Prostate gland (tissue), 2 donors: ENCODE measurements at regions not wholly inside any gene's neighbourhood (a gene's known extent, or its start where the extent isn't known, plus 50 kb on each side); places are given as distances from the start of the nearest gene placed in this dataset.

Source experiments
- DNase-seq: peaks from one replicate; pipeline ENCODE4 v3.0.0-alpha.2; 2019; ENCODE audit warnings: low spot score
- H3K27ac ChIP-seq, 2 donors: fragments of 200-600 bp; sonication (generic); 2 replicates each; pipeline ENCODE4 v1.5.1; 2017 to 2019
- H3K27me3 ChIP-seq: fragments of 200-600 bp; sonication (generic); replicated peaks from 2 replicates; pipeline ENCODE4 v1.5.1; 2019; ENCODE audit not compliant: insufficient read depth
- H3K36me3 ChIP-seq, 2 donors: fragments of 200-600 bp; sonication (generic); 1 replicate in 1 of 2; 2 replicates in 1 of 2; pipeline versions ENCODE4 v1.5.1 to v1.8.1; 2017 to 2019
- H3K4me1 ChIP-seq: fragments of 200-600 bp; sonication (generic); replicated peaks from 2 replicates; pipeline ENCODE4 v1.5.1; 2019
- H3K4me3 ChIP-seq, 2 donors: fragments of 200-600 bp; sonication (generic); 2 replicates each; pipeline ENCODE4 v1.5.1; 2017 to 2019
- H3K9me3 ChIP-seq: fragments of 200-600 bp; sonication (generic); 2 replicates; pipeline ENCODE4 v1.5.1; 2017
- POLR2A ChIP-seq: fragments of 450-650 bp; IDR thresholded peaks from one replicate; pipeline ENCODE4 v1.6.1; 2016; ENCODE audit warnings: antibody characterized with exemption, mild to moderate bottlenecking
- POLR2AphosphoS5 ChIP-seq: sonication (generic); formaldehyde crosslinking; IDR thresholded peaks from one replicate; pipeline ENCODE4 v1.6.1; 2017; ENCODE audit warnings: antibody characterized with exemption
- WGBS: methylation state at CpG from one replicate; pipeline ENCODE4 v1.1.5; 2018; 5-methylcytosine and 5-hydroxymethylcytosine counted together
- intact Hi-C: fragments of 100-400 bp; cut with DNase I; formaldehyde crosslinking; loops from one replicate; pipeline ENCODE4 v1.14.2; 2022
- TF ChIP-seq, protein P1 (sequence below), 4 experiments: fragments of 200-600 bp in 2 of 4; fragments of 450-650 bp in 2 of 4; sonication (generic) in 2 of 4; IDR thresholded peaks; 1 replicate in 3 of 4; 2 replicates in 1 of 4; pipeline ENCODE4 v1.5.1; 2016 to 2019; ENCODE audit warnings: antibody characterized with exemption in 4 of 4, mild to moderate bottlenecking in 2 of 4, moderate library complexity in 2 of 4

DNA sequence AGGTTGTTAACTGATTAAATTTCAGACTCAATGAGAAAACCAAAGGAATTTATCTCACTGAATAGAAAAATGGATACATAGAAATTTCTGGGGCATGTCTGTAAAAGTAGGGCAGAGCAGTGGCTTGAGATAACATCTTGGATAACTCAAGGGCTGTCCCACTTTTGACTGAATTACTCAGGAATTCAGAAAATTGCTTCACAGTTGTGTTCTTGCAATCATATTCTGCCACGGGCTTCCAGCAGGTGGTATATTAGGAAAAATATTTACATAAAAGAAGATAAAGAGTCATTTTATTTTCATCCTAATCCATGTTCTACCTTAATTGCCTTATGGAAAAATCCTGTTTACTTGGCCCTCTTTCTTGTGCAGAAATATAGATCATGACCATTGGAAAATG lies 156.4 kb upstream of the AKIRIN2 start:
- H3K27ac ChIP-seq: no peak overlapping the region
- H3K36me3 ChIP-seq: no peaks in the 10 kb centered on the region
- no peaks in the 10 kb centered on the region for H3K4me1 ChIP-seq
- no peaks in the 10 kb centered on the region for H3K27me3 ChIP-seq
- 29% methylated on average over 1 of the region's 1 CpG for WGBS
- TF ChIP-seq, protein P1, sequence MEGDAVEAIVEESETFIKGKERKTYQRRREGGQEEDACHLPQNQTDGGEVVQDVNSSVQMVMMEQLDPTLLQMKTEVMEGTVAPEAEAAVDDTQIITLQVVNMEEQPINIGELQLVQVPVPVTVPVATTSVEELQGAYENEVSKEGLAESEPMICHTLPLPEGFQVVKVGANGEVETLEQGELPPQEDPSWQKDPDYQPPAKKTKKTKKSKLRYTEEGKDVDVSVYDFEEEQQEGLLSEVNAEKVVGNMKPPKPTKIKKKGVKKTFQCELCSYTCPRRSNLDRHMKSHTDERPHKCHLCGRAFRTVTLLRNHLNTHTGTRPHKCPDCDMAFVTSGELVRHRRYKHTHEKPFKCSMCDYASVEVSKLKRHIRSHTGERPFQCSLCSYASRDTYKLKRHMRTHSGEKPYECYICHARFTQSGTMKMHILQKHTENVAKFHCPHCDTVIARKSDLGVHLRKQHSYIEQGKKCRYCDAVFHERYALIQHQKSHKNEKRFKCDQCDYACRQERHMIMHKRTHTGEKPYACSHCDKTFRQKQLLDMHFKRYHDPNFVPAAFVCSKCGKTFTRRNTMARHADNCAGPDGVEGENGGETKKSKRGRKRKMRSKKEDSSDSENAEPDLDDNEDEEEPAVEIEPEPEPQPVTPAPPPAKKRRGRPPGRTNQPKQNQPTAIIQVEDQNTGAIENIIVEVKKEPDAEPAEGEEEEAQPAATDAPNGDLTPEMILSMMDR (IDR thresholded peaks at IDR 0.05): no peak
- TF ChIP-seq POLR2A: no peak
- no peak for TF ChIP-seq POLR2AphosphoS5
- intact Hi-C loops: no loop called here
- no peak overlapping the region for H3K4me3 ChIP-seq
- no peak for DNase-seq
- H3K9me3 ChIP-seq: no peaks in the 10 kb centered on the region

GRCh38 chr6:87851674-87852299 lies 149.8 kb upstream of the AKIRIN2 start:
- Histone ChIP-seq H3K4me1 (no peaks in the 10 kb centered on the region), H3K27me3 (no peaks in the 10 kb centered on the region), H3K9me3 (no peaks in the 10 kb centered on the region), H3K27ac (no peak overlapping the region), H3K36me3 (no peaks in the 10 kb centered on the region), H3K4me3 (no peak overlapping the region)
- TF ChIP-seq POLR2AphosphoS5: no peak
- TF ChIP-seq, protein P1 (IDR thresholded peaks at IDR 0.05): no peak
- TF ChIP-seq POLR2A: no peak
- 65% methylated on average over 4 of the region's 4 CpGs for WGBS
- intact Hi-C loops: no loop called here
- no peak for DNase-seq

DNA sequence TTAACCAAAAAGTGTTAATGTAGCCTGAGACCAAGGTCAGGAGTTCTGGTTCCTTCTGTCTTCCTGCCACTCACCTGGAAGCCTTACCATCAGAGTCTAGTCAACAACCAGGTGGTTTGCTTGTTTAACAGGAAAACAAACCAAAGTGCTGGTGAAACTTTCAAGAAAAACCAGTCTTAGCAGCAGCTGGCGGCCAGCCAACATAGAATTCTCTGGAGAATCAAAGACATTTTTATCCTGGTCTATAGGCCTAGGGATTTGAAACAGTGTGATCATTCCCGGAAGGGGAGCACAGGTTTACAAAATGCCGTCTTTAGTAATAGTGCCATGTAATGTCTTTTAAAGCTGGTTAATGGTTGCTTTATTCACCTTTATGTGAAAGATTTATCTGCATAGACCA lies 146.6 kb upstream of the AKIRIN2 start:
- no peaks in the 10 kb centered on the region for H3K36me3 ChIP-seq
- intact Hi-C loops: no loop called here
- whole genome bisulfite sequencing: 45% methylated on average over 3 of the region's 3 CpGs
- no peak overlapping the region for H3K4me3 ChIP-seq
- no peaks in the 10 kb centered on the region for H3K4me1 ChIP-seq
- DNase-seq: peak; percentile 9
- TF ChIP-seq, protein P1 (IDR thresholded peaks at IDR 0.05): no peak
- peak; percentile 28 for TF ChIP-seq POLR2AphosphoS5
- H3K9me3 ChIP-seq: no peaks in the 10 kb centered on the region
- H3K27ac ChIP-seq: no peak overlapping the region
- no peaks in the 10 kb centered on the region for H3K27me3 ChIP-seq

- WGBS: 84% methylated on average over 1 of the region's 1 CpG
- no peaks in the 10 kb centered on the region for H3K36me3 ChIP-seq
- no peak for DNase-seq
- TF ChIP-seq, protein P1 (IDR thresholded peaks at IDR 0.05): no peak
- no peak for TF ChIP-seq POLR2A
- no peak for TF ChIP-seq POLR2AphosphoS5
- no peaks in the 10 kb centered on the region for H3K27me3 ChIP-seq
- no peak overlapping the region for H3K4me3 ChIP-seq
- intact Hi-C loops: no loop called here
- no peaks in the 10 kb centered on the region for H3K9me3 ChIP-seq
- no peak overlapping the region for H3K27ac ChIP-seq
- H3K4me1 ChIP-seq: no peaks in the 10 kb centered on the region
Measured at GRCh38 chr6:87847830-87848210, 145.8 kb upstream of the AKIRIN2 start.

- WGBS: 62% methylated on average over 6 of the region's 6 CpGs
- Histone ChIP-seq H3K9me3 (no peaks in the 10 kb centered on the region), H3K27me3 (no peaks in the 10 kb centered on the region), H3K4me1 (no peaks in the 10 kb centered on the region), H3K4me3 (no peak overlapping the region), H3K36me3 (no peaks in the 10 kb centered on the region), H3K27ac (no peak overlapping the region)
- no peak for TF ChIP-seq POLR2AphosphoS5
- TF ChIP-seq, protein P1 (IDR thresholded peaks at IDR 0.05): no peak
- no peak for TF ChIP-seq POLR2A
- no peak for DNase-seq
- intact Hi-C loops: no loop called here
Measured at GRCh38 chr6:87847135-87847829, 145.2 kb upstream of the AKIRIN2 start.
